Breast epithelium (tissue), 4 donors: ENCODE measurements at regions not wholly inside any gene's neighbourhood (a gene's known extent, or its start where the extent isn't known, plus 50 kb on each side); places are given as distances from the start of the nearest gene placed in this dataset.

ENCODE experiments used
- DNase-seq, 2 donors: peaks; one replicate each; pipeline ENCODE4 v3.0.0-alpha.2; 2019; ENCODE audit warnings: low spot score in 2 of 2
- H3K27ac ChIP-seq, 2 donors: fragments of 200-600 bp; sonication (generic) in 1 of 2; one replicate each; pipeline ENCODE4 v1.5.1; 2016 to 2019; ENCODE audit warnings: mild to moderate bottlenecking in 1 of 2
- H3K27me3 ChIP-seq, 2 donors: fragments of 200-600 bp; sonication (generic) in 1 of 2; one replicate each; pipeline versions ENCODE4 v1.5.1 to v1.6.0; 2017 to 2019; ENCODE audit warnings: control low read depth in 1 of 2, mild to moderate bottlenecking in 1 of 2
- H3K36me3 ChIP-seq: fragments of 200-600 bp; one replicate; pipeline ENCODE4 v1.5.1; 2019
- H3K4me1 ChIP-seq, 2 donors: fragments of 200-600 bp; sonication (generic); one replicate each; pipeline ENCODE4 v1.5.1; 2016 to 2019; ENCODE audit warnings: control low read depth in 1 of 2
- H3K4me3 ChIP-seq, 3 donors: fragments of 200-600 bp; sonication (generic); 1 replicate in 2 of 3; 2 replicates in 1 of 3; pipeline ENCODE4 v1.5.1; 2016 to 2019; ENCODE audit warnings: mild to moderate bottlenecking in 3 of 3, moderate library complexity in 2 of 3
- H3K9me3 ChIP-seq, 2 donors: fragments of 200-600 bp; sonication (generic) in 1 of 2; one replicate each; pipeline ENCODE4 v1.5.1; 2016 to 2019; ENCODE audit warnings: control low read depth in 1 of 2
- CTCF ChIP-seq, 3 donors: fragments of 450-650 bp; IDR thresholded peaks; one replicate each; pipeline ENCODE4 v1.5.1; 2016 to 2017; ENCODE audit warnings: antibody characterized with exemption in 3 of 3, mild to moderate bottlenecking in 3 of 3, moderate library complexity in 3 of 3
- POLR2A ChIP-seq: fragments of 450-650 bp; IDR thresholded peaks from one replicate; pipeline ENCODE4 v1.6.1; 2016; ENCODE audit warnings: antibody characterized with exemption, mild to moderate bottlenecking, moderate library complexity
- POLR2AphosphoS5 ChIP-seq, 3 donors: sonication (generic); formaldehyde crosslinking; IDR thresholded peaks; one replicate each; pipeline ENCODE4 v1.6.1; 2017; ENCODE audit warnings: antibody characterized with exemption in 3 of 3
- intact Hi-C: fragments of 100-400 bp; cut with DNase I; formaldehyde crosslinking; loops from one replicate; pipeline ENCODE4 v1.15.1; 2023; ENCODE audit warnings: low total_unique reads

GRCh38 chrX:40265936-40266335 is 168.2 kb upstream of the BCOR start:
- Histone ChIP-seq H3K4me1 (no peaks in the 10 kb centered on the region), H3K4me3 (no peak overlapping the region), H3K27me3 (peaks cover 0 to 48% of the 10 kb centered on the region in 2 donors), H3K27ac (no peak overlapping the region), H3K9me3 (peaks cover 5 to 6% of the 10 kb centered on the region in 2 donors), H3K36me3 (no peaks in the 10 kb centered on the region)
- intact Hi-C loops, result loop anchor here (10.0 kb wide), 1 partner anchor 71 kb away; no protein-coding TSS in a partner anchor
- DNase-seq, result no peak
- TF ChIP-seq CTCF (IDR thresholded peaks at IDR 0.05), result no peak
- no peak for TF ChIP-seq POLR2A
- no peak for TF ChIP-seq POLR2AphosphoS5 (IDR thresholded peaks at IDR 0.05)

DNA sequence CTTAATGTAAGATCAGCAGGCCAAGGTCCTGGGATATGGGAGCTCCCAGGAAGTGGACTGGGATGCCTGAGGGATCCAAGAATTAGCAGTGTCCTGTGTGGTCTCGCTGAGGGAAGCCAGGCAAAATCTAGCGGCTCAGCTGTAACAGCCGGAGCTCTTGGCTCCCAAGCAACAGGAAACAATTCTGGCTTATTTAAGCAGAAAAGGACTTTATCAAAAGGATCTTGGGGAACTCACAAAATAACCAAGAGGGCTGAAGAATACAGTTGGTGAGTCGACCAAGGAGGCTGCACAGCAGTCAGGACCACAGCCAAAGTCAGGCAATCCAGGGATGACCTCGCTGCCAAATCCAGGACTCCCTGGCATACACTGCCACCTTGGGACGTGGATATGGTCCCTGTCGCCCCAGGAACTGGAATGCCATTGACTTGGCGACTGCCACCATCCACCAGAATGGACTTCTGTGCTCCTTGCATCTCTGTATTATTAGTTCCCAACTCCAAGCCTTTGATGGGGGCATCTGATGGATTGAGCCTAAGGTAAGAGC is 165.3 kb upstream of the BCOR start:
- peak overlapping the region in 1 of 2 donors; percentile 61 for H3K27ac ChIP-seq
- peaks cover 0 to 43% of the 10 kb centered on the region in 2 donors for H3K27me3 ChIP-seq
- no peaks in the 10 kb centered on the region for H3K9me3 ChIP-seq
- TF ChIP-seq POLR2AphosphoS5 (IDR thresholded peaks at IDR 0.05) (no peak), CTCF (IDR thresholded peaks at IDR 0.05) (no peak), POLR2A (no peak)
- DNase-seq, result peak in 1 of 2 donors; percentile 30
- no peaks in the 10 kb centered on the region for H3K4me1 ChIP-seq
- no peaks in the 10 kb centered on the region for H3K36me3 ChIP-seq
- no peak overlapping the region for H3K4me3 ChIP-seq
- intact Hi-C loops, result loop anchor here (10.0 kb wide), 1 partner anchor 68 kb away; no protein-coding TSS in a partner anchor

GRCh38 chrX:40262157-40263013 is 164.6 kb upstream of the BCOR start:
- Histone ChIP-seq H3K9me3 (no peaks in the 10 kb centered on the region), H3K36me3 (no peaks in the 10 kb centered on the region), H3K27me3 (peaks cover 0 to 39% of the 10 kb centered on the region in 2 donors), H3K4me3 (no peak overlapping the region), H3K4me1 (no peaks in the 10 kb centered on the region), H3K27ac (peak overlapping the region in 1 of 2 donors; percentile 61)
- no peak for DNase-seq
- intact Hi-C loops, result loop anchor here (10.0 kb wide), 1 partner anchor 68 kb away; no protein-coding TSS in a partner anchor
- no peak for TF ChIP-seq POLR2A
- TF ChIP-seq CTCF (IDR thresholded peaks at IDR 0.05), result no peak
- no peak for TF ChIP-seq POLR2AphosphoS5 (IDR thresholded peaks at IDR 0.05)

DNA sequence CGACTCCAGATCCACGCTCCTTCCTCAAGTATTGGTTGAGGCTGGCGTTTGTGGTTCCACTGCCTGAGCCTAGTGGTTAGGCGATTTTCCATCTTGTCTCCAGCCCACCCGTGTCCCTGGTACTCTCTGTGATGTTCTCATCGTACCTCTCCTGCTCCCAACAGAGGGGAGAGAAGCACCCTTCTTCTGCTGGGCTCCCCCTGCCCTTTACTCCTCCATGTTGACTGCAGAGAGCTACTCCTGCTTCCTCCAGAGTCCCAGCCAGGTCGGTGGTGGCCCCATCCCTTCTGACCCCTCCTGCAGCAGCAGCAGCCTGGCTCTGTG is 164.0 kb upstream of the BCOR start:
- Histone ChIP-seq H3K4me1 (no peaks in the 10 kb centered on the region), H3K36me3 (no peaks in the 10 kb centered on the region), H3K9me3 (no peaks in the 10 kb centered on the region), H3K4me3 (no peak overlapping the region), H3K27me3 (peaks cover 0 to 38% of the 10 kb centered on the region in 2 donors), H3K27ac (no peak overlapping the region)
- TF ChIP-seq POLR2AphosphoS5 (IDR thresholded peaks at IDR 0.05) (no peak), CTCF (IDR thresholded peaks at IDR 0.05) (no peak), POLR2A (no peak)
- intact Hi-C loops, result loop anchor here (10.0 kb wide), 1 partner anchor 67 kb away; no protein-coding TSS in a partner anchor
- DNase-seq, result no peak
